22Rv1 (cell line): ENCODE measurements at regions not wholly inside any gene's neighbourhood (a gene's known extent, or its start where the extent isn't known, plus 50 kb on each side); places are given as distances from the start of the nearest gene placed in this dataset.

Experiments used
- CTCF ChIP-seq: fragments of 450-650 bp; IDR thresholded peaks from 2 replicates; pipeline ENCODE4 v1.5.1; 2017; ENCODE audit warnings: mild to moderate bottlenecking
- ZFX ChIP-seq: fragments of 450-650 bp; IDR thresholded peaks from 2 replicates; pipeline ENCODE4 v1.6.1; 2017; ENCODE audit warnings: antibody characterized with exemption, borderline replicate concordance

GRCh38 chr1:43049481-43049880 lies 90.8 kb upstream of the SLC2A1 start:
- TF ChIP-seq CTCF (no peak), ZFX (no peak)
